SU-DHL-6 (cell line): ENCODE measurements at regions not wholly inside any gene's neighbourhood (a gene's known extent, or its start where the extent isn't known, plus 50 kb on each side); places are given as distances from the start of the nearest gene placed in this dataset.

Experiments
- EZH2phosphoT487 ChIP-seq: fragments of 200-600 bp; sonication (generic), shearing (Covaris generic); conservative IDR thresholded peaks from 2 replicates; pipeline ENCODE4 v1.6.1; 2018; ENCODE audit warnings: mild to moderate bottlenecking, antibody characterized with exemption, low read length, moderate library complexity, mixed read lengths
- TF ChIP-seq, protein P1 (sequence below): fragments of 200-600 bp; sonication (generic); IDR thresholded peaks from one replicate; pipeline ENCODE4 v1.5.1; 2017; ENCODE audit warnings: antibody characterized with exemption, mild to moderate bottlenecking, low read length, moderate library complexity; ENCODE audit not compliant: insufficient read depth, poor library complexity, severe bottlenecking

DNA sequence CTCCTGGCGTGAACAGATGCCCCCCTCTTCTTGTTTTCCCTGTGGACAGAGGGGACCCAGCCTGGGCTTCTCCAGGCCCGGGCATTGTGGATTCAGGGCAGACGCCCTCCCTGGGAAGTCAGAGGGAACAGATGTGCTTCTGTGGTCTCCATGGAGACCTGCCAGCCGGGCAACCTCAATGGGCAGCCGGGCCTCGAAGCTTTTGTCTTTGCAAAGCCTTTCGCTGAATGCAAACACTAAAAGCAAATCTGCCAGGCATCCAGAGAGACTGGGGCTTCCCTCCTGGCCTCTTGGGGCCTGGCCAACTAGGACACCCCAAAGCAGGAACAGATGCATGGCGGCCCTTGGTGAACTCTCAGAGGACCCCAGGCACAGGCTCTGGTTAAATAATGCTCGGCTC is 370.0 kb upstream of the SULF2 start:
- TF ChIP-seq, protein P1, sequence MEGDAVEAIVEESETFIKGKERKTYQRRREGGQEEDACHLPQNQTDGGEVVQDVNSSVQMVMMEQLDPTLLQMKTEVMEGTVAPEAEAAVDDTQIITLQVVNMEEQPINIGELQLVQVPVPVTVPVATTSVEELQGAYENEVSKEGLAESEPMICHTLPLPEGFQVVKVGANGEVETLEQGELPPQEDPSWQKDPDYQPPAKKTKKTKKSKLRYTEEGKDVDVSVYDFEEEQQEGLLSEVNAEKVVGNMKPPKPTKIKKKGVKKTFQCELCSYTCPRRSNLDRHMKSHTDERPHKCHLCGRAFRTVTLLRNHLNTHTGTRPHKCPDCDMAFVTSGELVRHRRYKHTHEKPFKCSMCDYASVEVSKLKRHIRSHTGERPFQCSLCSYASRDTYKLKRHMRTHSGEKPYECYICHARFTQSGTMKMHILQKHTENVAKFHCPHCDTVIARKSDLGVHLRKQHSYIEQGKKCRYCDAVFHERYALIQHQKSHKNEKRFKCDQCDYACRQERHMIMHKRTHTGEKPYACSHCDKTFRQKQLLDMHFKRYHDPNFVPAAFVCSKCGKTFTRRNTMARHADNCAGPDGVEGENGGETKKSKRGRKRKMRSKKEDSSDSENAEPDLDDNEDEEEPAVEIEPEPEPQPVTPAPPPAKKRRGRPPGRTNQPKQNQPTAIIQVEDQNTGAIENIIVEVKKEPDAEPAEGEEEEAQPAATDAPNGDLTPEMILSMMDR = no peak
- no peak for TF ChIP-seq EZH2phosphoT487
